K562 (cell line): ENCODE measurements at regions not wholly inside any gene's neighbourhood (a gene's known extent, or its start where the extent isn't known, plus 50 kb on each side); places are given as distances from the start of the nearest gene placed in this dataset.
"Not testable (repeated sequence)": the region's sequence is repeated elsewhere in the genome, so short reads cannot be mapped to it uniquely, and the experiment has no call there.

Source experiments
- ATAC-seq: fragments of 200-7000 bp; cut with Tn5 transposase; 3 replicates; pipeline ENCODE4 v1.9.1; 2020; ENCODE audit warnings: moderate library complexity
- BruUV-seq: library from RNA; stranded (reverse); fragments of 400-500 nt; replicated peaks from 2 replicates; lab custom pipeline; 2021; lab: Mats Ljungman, UMichigan
- CTCF ChIA-PET: fragments of 300-600 bp; formaldehyde crosslinking; extraction: SDS; loops from one replicate; lab custom pipeline; 2021; ENCODE audit warnings: low intra/inter-chr PET ratio; lab: Yijun Ruan, JAX
- POLR2A ChIA-PET: fragments of 300-600, 350-650 bp; sonication (Branson Sonifier 250); formaldehyde crosslinking; extraction: SDS; loops from one replicate; lab custom pipeline; 2021; ENCODE audit warnings: antibody characterized with exemption, inconsistent platforms; lab: Yijun Ruan, JAX
- DNase-seq, 4 experiments: peaks; one replicate each; pipeline versions ENCODE4 v3.0.0 to v3.0.0-alpha.2; 2011 to 2018; ENCODE audit warnings: low spot score in 3 of 4, mixed read lengths in 3 of 4; ENCODE audit errors: extremely low read depth in 1 of 4
- FAIRE-seq: peaks from 2 replicates; lab custom pipeline; 2011; peaks lifted over from hg19 to GRCh38; lab: Jason Lieb, UNC
- H2AFZ ChIP-seq: 2 replicates; pipeline ENCODE4 v1.6.0; 2011; ENCODE audit warnings: low read depth, low read length, control low read depth, inconsistent platforms
- H3K27ac ChIP-seq: fragments of 200-600 bp; 3 replicates; pipeline ENCODE4 v1.8.0; 2011; ENCODE audit warnings: low read depth, mild to moderate bottlenecking, control low read depth, inconsistent platforms, low read length, moderate library complexity, mixed read lengths; ENCODE audit errors: extremely low read depth
- H3K27me3 ChIP-seq, 2 experiments: fragments of 300-600 bp in 1 of 2; 2 replicates in 1 of 2; 3 replicates in 1 of 2; pipeline versions ENCODE4 v1.6.0 to v1.8.0; 2011; ENCODE audit warnings: inconsistent platforms in 2 of 2, low read length in 2 of 2, mild to moderate bottlenecking in 1 of 2, mixed read lengths in 1 of 2, moderate library complexity in 1 of 2; ENCODE audit not compliant: control insufficient read depth in 2 of 2, insufficient read depth in 2 of 2
- H3K36me3 ChIP-seq: fragments of 300-600 bp; 3 replicates; pipeline ENCODE4 v1.8.0; 2011; ENCODE audit warnings: mild to moderate bottlenecking, low read length, inconsistent platforms; ENCODE audit not compliant: control insufficient read depth, insufficient read depth
- H3K4me1 ChIP-seq, 2 experiments: fragments of 200-600 bp in 1 of 2; replicated peaks in 1 of 2; 2 replicates in 1 of 2; 3 replicates in 1 of 2; pipeline versions ENCODE4 v1.5.1 to v1.8.0; 2011; ENCODE audit warnings: inconsistent platforms in 2 of 2, low read length in 2 of 2, mild to moderate bottlenecking in 1 of 2, mixed read lengths in 1 of 2, moderate library complexity in 1 of 2; ENCODE audit not compliant: control insufficient read depth in 2 of 2, insufficient read depth in 2 of 2
- H3K4me2 ChIP-seq: 2 replicates; pipeline ENCODE4 v1.6.1; 2011; ENCODE audit warnings: low read length, control low read depth, inconsistent platforms, mixed read lengths; ENCODE audit not compliant: insufficient read depth
- H3K4me3 ChIP-seq: fragments of 200-600 bp; sonication (generic), shearing (Covaris generic); 2 replicates; pipeline ENCODE4 v1.5.1; 2016; ENCODE audit warnings: control low read depth, inconsistent platforms
- H3K79me2 ChIP-seq: fragments of 200-600 bp; 3 replicates; pipeline ENCODE4 v1.8.0; 2011; ENCODE audit warnings: low read length, inconsistent platforms; ENCODE audit not compliant: control insufficient read depth, insufficient read depth
- H3K9ac ChIP-seq, 2 experiments: 2 replicates each; pipeline versions ENCODE4 v1.6.0 to v1.6.1; 2011; ENCODE audit warnings: low read depth in 2 of 2, low read length in 2 of 2, control low read depth in 1 of 2, inconsistent platforms in 1 of 2, mild to moderate bottlenecking in 1 of 2, mixed read lengths in 1 of 2; ENCODE audit not compliant: insufficient read depth in 1 of 2
- H3K9me1 ChIP-seq: one replicate; pipeline ENCODE4 v1.6.0; 2011; ENCODE audit warnings: inconsistent platforms, mild to moderate bottlenecking, low read length, moderate library complexity; ENCODE audit not compliant: control insufficient read depth, insufficient read depth
- H3K9me3 ChIP-seq: replicated peaks from 2 replicates; pipeline ENCODE4 v1.5.1; 2011; ENCODE audit warnings: low read depth, low read length, inconsistent platforms; ENCODE audit not compliant: control insufficient read depth, insufficient read depth
- H4K20me1 ChIP-seq: replicated peaks from 2 replicates; pipeline ENCODE4 v1.6.1; 2011; ENCODE audit warnings: low read length, inconsistent platforms, mixed read lengths; ENCODE audit not compliant: control insufficient read depth, insufficient read depth
- FOXA1 ChIP-seq: fragments of 450-650 bp; IDR thresholded peaks from 2 replicates; pipeline ENCODE4 v1.6.1; 2016; ENCODE audit warnings: mild to moderate bottlenecking, borderline replicate concordance
- FOXK1 ChIP-seq: sonication (generic); formaldehyde crosslinking; IDR thresholded peaks from 2 replicates; pipeline ENCODE4 v1.8.0; 2022; ENCODE audit warnings: missing genetic modification reagents, mild to moderate bottlenecking, borderline replicate concordance
- GATAD2A ChIP-seq: fragments of 450-650 bp; IDR thresholded peaks from 2 replicates; pipeline ENCODE4 v1.6.1; 2017
- GATAD2B ChIP-seq: fragments of 450-650 bp; IDR thresholded peaks from 2 replicates; pipeline ENCODE4 v1.6.1; 2017; ENCODE audit warnings: mild to moderate bottlenecking, borderline replicate concordance
- HDAC3 ChIP-seq: fragments of 450-650 bp; IDR thresholded peaks from 2 replicates; pipeline ENCODE4 v1.6.1; 2018; ENCODE audit warnings: borderline replicate concordance, mild to moderate bottlenecking, moderate library complexity; ENCODE audit not compliant: partially characterized antibody
- NFXL1 ChIP-seq: fragments of 450-650 bp; formaldehyde crosslinking; IDR thresholded peaks from 2 replicates; pipeline ENCODE4 v1.4.0; 2021; ENCODE audit warnings: mild to moderate bottlenecking
- NR2C1 ChIP-seq, 2 experiments: fragments of 450-650 bp; IDR thresholded peaks; 2 replicates each; pipeline ENCODE4 v1.6.1; 2017; ENCODE audit warnings: mild to moderate bottlenecking in 2 of 2, antibody characterized with exemption in 1 of 2, inconsistent platforms in 1 of 2, missing compliant biosample characterization in 1 of 2, missing genetic modification characterization in 1 of 2
- SETDB1 ChIP-seq: IDR thresholded peaks from one replicate; pipeline ENCODE4 v1.6.1; 2012; ENCODE audit warnings: low read length, control low read depth, inconsistent platforms
- ZFP36 ChIP-seq: fragments of 150-350 bp; IDR thresholded peaks from 2 replicates; pipeline ENCODE4 v1.6.1; 2018; ENCODE audit warnings: low read length, low read depth; ENCODE audit not compliant: partially characterized antibody
- ZMIZ1 ChIP-seq, 2 experiments: fragments of 150-350 bp in 1 of 2; IDR thresholded peaks; 2 replicates each; pipeline ENCODE4 v1.6.1; 2012 to 2016; ENCODE audit warnings: low read depth in 2 of 2, low read length in 2 of 2, mild to moderate bottlenecking in 1 of 2, moderate library complexity in 1 of 2
- WGBS: fragments of 100-300 bp; shearing (Covaris generic); methylation state at CpG from one replicate; pipeline ENCODE4 v1.1.6; 2016; ENCODE audit warnings: low coverage, mixed read lengths; ENCODE audit not compliant: insufficient coverage; ENCODE audit errors: missing lambda C conversion rate; 5-methylcytosine and 5-hydroxymethylcytosine counted together
- in situ Hi-C: fragments of 300-500 bp; cut with MboI; formaldehyde crosslinking; loops from 4 replicates; pipeline ENCODE4 v1.15.0; 2018; ENCODE audit warnings: inconsistent platforms, mixed read lengths
- intact Hi-C: fragments of 100-400 bp; cut with micrococcal nuclease; formaldehyde crosslinking; loops from 2 replicates; pipeline ENCODE4 v1.14.2; 2022
- TF ChIP-seq, protein P1 (sequence below): fragments of 450-650 bp; formaldehyde crosslinking; conservative IDR thresholded peaks from 2 replicates; pipeline ENCODE4 v1.4.0; 2022; ENCODE audit warnings: mild to moderate bottlenecking, missing genetic modification characterization

DNA sequence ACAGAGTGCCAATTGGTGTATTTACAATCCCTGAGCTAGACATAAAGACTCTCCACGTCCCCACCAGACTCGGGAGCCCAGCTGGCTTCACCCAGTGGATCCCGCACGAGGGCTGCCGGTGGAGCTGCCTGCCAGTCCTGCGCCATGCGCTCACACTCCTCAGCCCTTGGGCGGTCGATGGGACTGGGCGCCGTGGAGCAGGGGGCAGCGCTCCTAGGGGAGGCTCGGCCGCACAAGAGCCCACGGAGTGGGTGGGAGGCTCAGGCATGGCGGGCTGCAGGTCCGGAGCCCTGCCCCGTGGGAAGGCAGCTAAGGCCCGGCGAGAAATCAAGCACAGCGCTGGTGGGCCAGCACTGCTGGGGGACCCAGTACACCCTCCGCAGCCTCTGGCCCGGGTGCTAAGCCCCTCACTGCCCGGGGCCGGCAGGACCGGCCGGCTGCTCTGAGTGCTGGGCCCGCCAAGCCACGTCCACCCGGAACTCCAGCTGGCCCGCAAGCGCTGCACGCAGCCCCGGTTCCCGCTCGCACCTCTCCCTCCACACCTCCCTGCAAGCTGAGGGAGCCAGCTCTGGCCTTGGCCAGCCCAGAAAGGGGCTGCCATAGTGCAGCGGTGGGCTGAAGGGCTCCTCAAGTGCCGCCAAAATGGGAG lies 759.4 kb downstream of the BRINP3 start:
- BruUV-seq, POLR2A ChIA-PET, intact Hi-C loops, H3K9me1 ChIP-seq, ATAC-seq, H3K27ac ChIP-seq, H3K79me2 ChIP-seq, CTCF ChIA-PET, H3K9me3 ChIP-seq, H3K4me3 ChIP-seq, H3K27me3 ChIP-seq, in situ Hi-C loops, H4K20me1 ChIP-seq, H3K36me3 ChIP-seq, H2AFZ ChIP-seq, H3K9ac ChIP-seq, H3K4me2 ChIP-seq, DNase-seq, H3K4me1 ChIP-seq, FAIRE-seq: not testable (repeated sequence)
- 3% methylated on average over 35 of the region's 38 CpGs for WGBS

GRCh38 chr1:189726806-189727205 lies 750.9 kb downstream of the BRINP3 start:
- Histone ChIP-seq H3K27me3 (no peaks in the 10 kb centered on the region), H3K4me3 (no peak overlapping the region), H3K9me1 (no peaks in the 10 kb centered on the region), H3K4me1 (no peaks in the 10 kb centered on the region), H3K4me2 (no peak overlapping the region), H3K9me3 (no peaks in the 10 kb centered on the region; the same call in 1 of the 2 replicates), H4K20me1 (no peaks in the 10 kb centered on the region), H2AFZ (no peak overlapping the region), H3K36me3 (no peaks in the 10 kb centered on the region), H3K9ac (no peak overlapping the region), H3K79me2 (no peaks in the 10 kb centered on the region), H3K27ac (no peak overlapping the region)
- ATAC-seq (no peak), FAIRE-seq (no peak), DNase-seq (no peak)
- CTCF ChIA-PET = no interaction called here
- intact Hi-C loops (no loop called here), in situ Hi-C loops (no loop called here)
- 0% methylated on average over 4 of the region's 4 CpGs for WGBS
- no TSS peak for BruUV-seq
- POLR2A ChIA-PET = no interaction called here
- TF ChIP-seq NR2C1 (IDR thresholded peaks at IDR 0.05) = no peak
- TF ChIP-seq NR2C1 (tag; IDR thresholded peaks at IDR 0.05) = no peak
- TF ChIP-seq, protein P1, sequence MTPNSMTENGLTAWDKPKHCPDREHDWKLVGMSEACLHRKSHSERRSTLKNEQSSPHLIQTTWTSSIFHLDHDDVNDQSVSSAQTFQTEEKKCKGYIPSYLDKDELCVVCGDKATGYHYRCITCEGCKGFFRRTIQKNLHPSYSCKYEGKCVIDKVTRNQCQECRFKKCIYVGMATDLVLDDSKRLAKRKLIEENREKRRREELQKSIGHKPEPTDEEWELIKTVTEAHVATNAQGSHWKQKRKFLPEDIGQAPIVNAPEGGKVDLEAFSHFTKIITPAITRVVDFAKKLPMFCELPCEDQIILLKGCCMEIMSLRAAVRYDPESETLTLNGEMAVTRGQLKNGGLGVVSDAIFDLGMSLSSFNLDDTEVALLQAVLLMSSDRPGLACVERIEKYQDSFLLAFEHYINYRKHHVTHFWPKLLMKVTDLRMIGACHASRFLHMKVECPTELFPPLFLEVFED (CRISPR knock-in tag) = no peak
- no peak for TF ChIP-seq FOXK1 (CRISPR knock-in tag)
- no peak for TF ChIP-seq GATAD2A
- no peak for TF ChIP-seq FOXA1
- TF ChIP-seq NFXL1 (CRISPR knock-in tag) = no peak
- TF ChIP-seq GATAD2B = no peak
- TF ChIP-seq SETDB1 = no peak
- TF ChIP-seq ZFP36 = no peak
- TF ChIP-seq HDAC3 = no peak
- no peak for TF ChIP-seq ZMIZ1 (IDR thresholded peaks at IDR 0.05; ENCODE audit: low read depth in 2 of 2, low read length in 2 of 2)
